IMR-90 (cell line): ENCODE measurements at regions not wholly inside any gene's neighbourhood (a gene's known extent, or its start where the extent isn't known, plus 50 kb on each side); places are given as distances from the start of the nearest gene placed in this dataset.
A peak's percentile ranks its signal among the peaks of the same experiment; 100 is the strongest.

Experiments
- ATAC-seq: fragments of 200-7000 bp; cut with Tn5 transposase; 2 replicates; pipeline ENCODE4 v1.9.1; 2020; ENCODE audit warnings: low read depth, mild to moderate bottlenecking, moderate library complexity
- BruUV-seq: library from RNA; stranded (reverse); fragments of 400-500 nt; replicated peaks from 2 replicates; lab custom pipeline; 2021; lab: Mats Ljungman, UMichigan
- CTCF ChIA-PET: fragments of 300-600 bp; formaldehyde crosslinking; extraction: SDS; loops from one replicate; lab custom pipeline; 2021; ENCODE audit warnings: antibody characterized with exemption; lab: Yijun Ruan, JAX
- POLR2A ChIA-PET: fragments of 300-600 bp; sonication (Branson Sonifier 250); formaldehyde crosslinking; loops from one replicate; lab custom pipeline; 2022; ENCODE audit warnings: antibody characterized with exemption; ENCODE audit not compliant: unreplicated experiment; lab: Charles Lee
- DNase-seq: peaks from one replicate; pipeline ENCODE4 v3.0.0; 2013
- H2AFZ ChIP-seq: replicated peaks from 2 replicates; pipeline ENCODE3; 2013; ENCODE audit warnings: low read length, mild to moderate bottlenecking; ENCODE audit not compliant: poor library complexity
- H2AK5ac ChIP-seq: 2 replicates; pipeline ENCODE4 v1.6.1; 2013; ENCODE audit warnings: low read depth, low read length, inconsistent platforms
- H2AK9ac ChIP-seq: replicated peaks from 2 replicates; pipeline ENCODE3; 2013; ENCODE audit warnings: mild to moderate bottlenecking, low read depth, low read length, moderate library complexity; ENCODE audit not compliant: poor library complexity
- H2BK120ac ChIP-seq: 2 replicates; pipeline ENCODE4 v1.6.1; 2013; ENCODE audit warnings: low read depth, low read length, inconsistent platforms
- H2BK15ac ChIP-seq: 3 replicates; pipeline ENCODE4 v1.6.1; 2013; ENCODE audit warnings: low read depth, low read length, inconsistent platforms
- H2BK20ac ChIP-seq: 2 replicates; pipeline ENCODE4 v1.6.1; 2013; ENCODE audit warnings: low read depth, mild to moderate bottlenecking, inconsistent platforms, low read length, moderate library complexity
- H2BK5ac ChIP-seq: 2 replicates; pipeline ENCODE4 v1.6.1; 2013; ENCODE audit warnings: mild to moderate bottlenecking, low read depth, low read length, inconsistent platforms; ENCODE audit not compliant: poor library complexity, severe bottlenecking
- H3K14ac ChIP-seq: replicated peaks from 2 replicates; pipeline ENCODE4 v1.6.1; 2013; ENCODE audit warnings: low read depth, low read length, inconsistent platforms
- H3K18ac ChIP-seq: 2 replicates; pipeline ENCODE4 v1.6.1; 2013; ENCODE audit warnings: low read depth, low read length, control low read depth
- H3K23ac ChIP-seq: 2 replicates; pipeline ENCODE4 v1.6.1; 2013; ENCODE audit warnings: low read depth, low read length, inconsistent platforms
- H3K27ac ChIP-seq: 2 replicates; pipeline ENCODE4 v1.5.1; 2013; ENCODE audit warnings: mild to moderate bottlenecking, control low read depth, low read length; ENCODE audit not compliant: insufficient read depth
- H3K27me3 ChIP-seq: 2 replicates; pipeline ENCODE4 v1.6.1; 2013; ENCODE audit warnings: low read length; ENCODE audit not compliant: control insufficient read depth, insufficient read depth
- H3K36me3 ChIP-seq: 2 replicates; pipeline ENCODE4 v1.6.1; 2013; ENCODE audit warnings: low read length, mixed read lengths; ENCODE audit not compliant: control insufficient read depth, insufficient read depth
- H3K4ac ChIP-seq: 2 replicates; pipeline ENCODE4 v1.6.1; 2013; ENCODE audit warnings: low read depth, low read length, inconsistent platforms
- H3K4me1 ChIP-seq: 2 replicates; pipeline ENCODE4 v1.6.1; 2013; ENCODE audit warnings: low read length, mixed read lengths; ENCODE audit not compliant: control insufficient read depth, insufficient read depth
- H3K4me2 ChIP-seq: 2 replicates; pipeline ENCODE4 v1.6.1; 2013; ENCODE audit warnings: low read depth, mild to moderate bottlenecking, control low read depth, low read length, moderate library complexity
- H3K4me3 ChIP-seq: 2 replicates; pipeline ENCODE4 v1.5.1; 2013; ENCODE audit warnings: low read depth, mild to moderate bottlenecking, control low read depth, low read length, moderate library complexity; ENCODE audit not compliant: insufficient read depth
- H3K56ac ChIP-seq: 2 replicates; pipeline ENCODE4 v1.6.1; 2013; ENCODE audit warnings: low read length, inconsistent platforms; ENCODE audit not compliant: insufficient read depth; ENCODE audit errors: extremely low read depth
- H3K79me1 ChIP-seq, 2 experiments: 2 replicates each; pipeline ENCODE4 v1.6.1; 2013; ENCODE audit warnings: low read length in 2 of 2, inconsistent platforms in 1 of 2, low read depth in 1 of 2
- H3K9ac ChIP-seq: 2 replicates; pipeline ENCODE4 v1.6.1; 2013; ENCODE audit warnings: low read depth, low read length, control low read depth
- H3K9me1 ChIP-seq: 2 replicates; pipeline ENCODE4 v1.6.1; 2013; ENCODE audit warnings: low read length, inconsistent platforms; ENCODE audit not compliant: insufficient read depth
- H3K9me3 ChIP-seq: 2 replicates; pipeline ENCODE4 v1.6.1; 2013; ENCODE audit warnings: low read length; ENCODE audit not compliant: control insufficient read depth, insufficient read depth
- H4K20me1 ChIP-seq: 2 replicates; pipeline ENCODE4 v1.6.1; 2013; ENCODE audit warnings: low read length, inconsistent platforms; ENCODE audit not compliant: insufficient read depth
- H4K5ac ChIP-seq: 2 replicates; pipeline ENCODE4 v1.6.1; 2013; ENCODE audit warnings: mild to moderate bottlenecking, low read depth, low read length, control low read depth
- H4K8ac ChIP-seq, 2 experiments: 2 replicates each; pipeline ENCODE4 v1.6.1; 2013; ENCODE audit warnings: low read depth in 2 of 2, low read length in 2 of 2, control low read depth in 1 of 2, inconsistent platforms in 1 of 2
- H4K91ac ChIP-seq: 2 replicates; pipeline ENCODE4 v1.6.1; 2013; ENCODE audit warnings: low read depth, low read length, inconsistent platforms; ENCODE audit not compliant: insufficient read depth
- CHD1 ChIP-seq: IDR thresholded peaks from 2 replicates; pipeline ENCODE4 v1.6.1; 2012; ENCODE audit warnings: low read depth, low read length, improper control_type of control experiment
- MAFK ChIP-seq: IDR thresholded peaks from 2 replicates; pipeline ENCODE4 v1.6.1; 2012; ENCODE audit warnings: low read depth, low read length, improper control_type of control experiment
- RAD21 ChIP-seq: IDR thresholded peaks from 2 replicates; pipeline ENCODE4 v1.6.1; 2012; ENCODE audit warnings: low read length, improper control_type of control experiment
- WGBS, 2 experiments: methylation state at CpG; one replicate each; pipeline versions ENCODE4 v1.1.5 to v1.1.7; 2013; ENCODE audit warnings: missing lambda C conversion rate in 2 of 2; ENCODE audit not compliant: insufficient read length in 1 of 2; ENCODE audit errors: extremely low coverage in 2 of 2; 5-methylcytosine and 5-hydroxymethylcytosine counted together
- dilution Hi-C: fragments of 300-500 bp; cut with HindIII; formaldehyde crosslinking; loops from one replicate; pipeline ENCODE4 v1.14.3; 2018; ENCODE audit warnings: low sequenced_read_pairs; ENCODE audit not compliant: unreplicated experiment
- in situ Hi-C: fragments of 300-500 bp; cut with MboI; formaldehyde crosslinking; loops from 3 replicates; pipeline ENCODE4 v1.14.3; 2019; ENCODE audit warnings: low sequenced_read_pairs, inconsistent platforms, mixed read lengths
- intact Hi-C: fragments of 100-400 bp; cut with micrococcal nuclease; formaldehyde crosslinking; loops from 2 replicates; pipeline ENCODE4 v1.10.0; 2022

GRCh38 chr6:74731204-74731603 is 474.6 kb downstream of the COL12A1 start:
- peak overlapping the region; percentile 20; the same call in 1 of the 2 replicates for H4K91ac ChIP-seq
- ATAC-seq (peak; percentile 36; the same call in 1 of the 2 replicates), DNase-seq (peak; percentile 65)
- peak overlapping the region; percentile 35 for H2BK5ac ChIP-seq
- no peaks in the 10 kb centered on the region for H3K9me3 ChIP-seq
- no peak overlapping the region for H3K9ac ChIP-seq
- H2AK9ac ChIP-seq, result no peak overlapping the region
- H3K27ac ChIP-seq, result no peak overlapping the region
- H3K14ac ChIP-seq, result 0 out of 2 replicates have a peak overlapping the region, but pooled peaks have one; percentile 22
- no peaks in the 10 kb centered on the region for H3K79me1 ChIP-seq
- dilution Hi-C loops (no loop called here), intact Hi-C loops (no loop called here), in situ Hi-C loops (no loop called here)
- H3K9me1 ChIP-seq, result peaks cover 3% of the 10 kb centered on the region
- no peak overlapping the region; the same call in 1 of the 2 replicates for H2BK20ac ChIP-seq
- H3K4me1 ChIP-seq, result peaks cover 7% of the 10 kb centered on the region
- H3K56ac ChIP-seq, result no peak overlapping the region
- no peak overlapping the region; a peak in 1 of 4 replicates for H4K8ac ChIP-seq
- peak overlapping the region; percentile 1; the same call in 1 of the 2 replicates for H3K18ac ChIP-seq
- no TSS peak for BruUV-seq
- 0 out of 3 replicates have a peak overlapping the region, but pooled peaks have one; percentile 7 for H2BK15ac ChIP-seq
- H4K20me1 ChIP-seq, result no peaks in the 10 kb centered on the region
- H3K4me2 ChIP-seq, result no peak overlapping the region
- no peak for TF ChIP-seq RAD21
- TF ChIP-seq CHD1, result no peak
- no peak for TF ChIP-seq MAFK
- peak overlapping the region; percentile 70 for H2AFZ ChIP-seq
- ChIA-PET CTCF (no interaction called here), POLR2A (no interaction called here)
- H3K36me3 ChIP-seq, result no peaks in the 10 kb centered on the region
- H2BK120ac ChIP-seq, result peak overlapping the region; percentile 4; the same call in 1 of the 2 replicates
- H3K4ac ChIP-seq, result 0 out of 2 replicates have a peak overlapping the region, but pooled peaks have one; percentile 32
- no peak overlapping the region for H4K5ac ChIP-seq
- H2AK5ac ChIP-seq, result 0 out of 2 replicates have a peak overlapping the region, but pooled peaks have one; percentile 38
- no peak overlapping the region; the same call in 1 of the 2 replicates for H3K23ac ChIP-seq
- no peak overlapping the region for H3K4me3 ChIP-seq
- no peaks in the 10 kb centered on the region for H3K27me3 ChIP-seq
- WGBS, 2 experiments, result no CpG with 5 or more reads among the region's 2 CpGs
